Loucy (cell line): ENCODE measurements at regions not wholly inside any gene's neighbourhood (a gene's known extent, or its start where the extent isn't known, plus 50 kb on each side); places are given as distances from the start of the nearest gene placed in this dataset.

Experiments used
- CTCF ChIP-seq: fragments of 200-600 bp; sonication (generic); conservative IDR thresholded peaks from 2 replicates; pipeline ENCODE4 v1.5.1; 2014; ENCODE audit warnings: mild to moderate bottlenecking, antibody characterized with exemption, low read length
- EZH2phosphoT487 ChIP-seq: fragments of 200-600 bp; IDR thresholded peaks from 2 replicates; pipeline ENCODE4 v1.6.1; 2018; ENCODE audit warnings: antibody characterized with exemption, mild to moderate bottlenecking, moderate library complexity, borderline replicate concordance

- TF ChIP-seq CTCF: no peak
- no peak for TF ChIP-seq EZH2phosphoT487
Observed at GRCh38 chr4:186422296-186422695, 133.1 kb downstream of the MTNR1A start.
